ENCODE measurements at regions not wholly inside any gene's neighbourhood (a gene's known extent, or its start where the extent isn't known, plus 50 kb on each side); places are given as distances from the start of the nearest gene placed in this dataset.

- no peak for DNase-seq
Measured at GRCh38 chr4:149931431-149931830, 115.8 kb upstream of the IQCM start.

- DNase-seq = no peak
Measured at GRCh38 chr4:149932188-149932587, 116.5 kb upstream of the IQCM start.

GRCh38 chr4:149933120-149933519, 117.5 kb upstream of the IQCM start:
- DNase-seq = no peak

- no peak for DNase-seq
Measured at GRCh38 chr4:149933883-149934282, 118.2 kb upstream of the IQCM start.

- DNase-seq = no peak
Measured at GRCh38 chr4:149949381-149949780, 128.9 kb upstream of the DCLK2 start.

- DNase-seq = no peak
Measured at GRCh38 chr4:149951152-149951900, 126.9 kb upstream of the DCLK2 start.

- no peak for DNase-seq
Measured at GRCh38 chr4:149952101-149952500, 126.1 kb upstream of the DCLK2 start.

GRCh38 chr4:149952716-149953115, 125.5 kb upstream of the DCLK2 start:
- no peak for DNase-seq

- no peak for DNase-seq
Measured at GRCh38 chr4:149955780-149956390, 122.4 kb upstream of the DCLK2 start.

- no peak for DNase-seq
Measured at GRCh38 chr4:149956678-149957077, 121.6 kb upstream of the DCLK2 start.

GRCh38 chr4:149961876-149962597, 116.2 kb upstream of the DCLK2 start:
- DNase-seq = no peak

- DNase-seq = no peak
Measured at GRCh38 chr4:149964001-149964796, 114.0 kb upstream of the DCLK2 start.

- no peak for DNase-seq
Measured at GRCh38 chr4:149965206-149965605, 113.0 kb upstream of the DCLK2 start.

GRCh38 chr4:149972407-149972806, 105.8 kb upstream of the DCLK2 start:
- no peak for DNase-seq

GRCh38 chr4:149973181-149973580, 105.1 kb upstream of the DCLK2 start:
- no peak for DNase-seq

GRCh38 chr4:149975172-149975571, 103.1 kb upstream of the DCLK2 start:
- no peak for DNase-seq

GRCh38 chr4:149980121-149980682, 98.0 kb upstream of the DCLK2 start:
- DNase-seq = no peak

- DNase-seq = peak; percentile 12 to 45
Measured at GRCh38 chr4:149980941-149981340, 97.3 kb upstream of the DCLK2 start.

GRCh38 chr4:149983401-149983800, 94.8 kb upstream of the DCLK2 start:
- no peak for DNase-seq

- DNase-seq = no peak
Measured at GRCh38 chr4:149983931-149984330, 94.3 kb upstream of the DCLK2 start.

- DNase-seq = peak in 1 of 2 donors; percentile 31
Measured at GRCh38 chr4:149985981-149986380, 92.3 kb upstream of the DCLK2 start.

GRCh38 chr4:149986917-149987316, 91.3 kb upstream of the DCLK2 start:
- no peak for DNase-seq

All from CD4-positive, alpha-beta T cell treated with Interferon alpha-2 for 1 hour (primary cell).